HG02678 (cell line): ENCODE measurements at regions not wholly inside any gene's neighbourhood (a gene's known extent, or its start where the extent isn't known, plus 50 kb on each side); places are given as distances from the start of the nearest gene placed in this dataset.

Source experiments
- ATAC-seq: cut with Tn5 transposase; IDR thresholded peaks from one replicate; pipeline ENCODE4 v1.9.1; 2021; ENCODE audit warnings: mild to moderate bottlenecking, moderate library complexity; ENCODE audit not compliant: unreplicated experiment

- no peak for ATAC-seq
Measured at GRCh38 chr13:33945477-33945876, 127.5 kb downstream of the RFC3 start.

- ATAC-seq: no peak
Measured at GRCh38 chr13:33953203-33953602, 135.3 kb downstream of the RFC3 start.

- no peak for ATAC-seq
Measured at GRCh38 chr13:33953781-33954180, 135.8 kb downstream of the RFC3 start.

GRCh38 chr13:33956346-33956745 lies 138.4 kb downstream of the RFC3 start:
- no peak for ATAC-seq

- no peak for ATAC-seq
Measured at GRCh38 chr13:33957497-33957905, 139.6 kb downstream of the RFC3 start.

GRCh38 chr13:33958964-33959363 lies 141.0 kb downstream of the RFC3 start:
- peak; percentile 67 for ATAC-seq

DNA sequence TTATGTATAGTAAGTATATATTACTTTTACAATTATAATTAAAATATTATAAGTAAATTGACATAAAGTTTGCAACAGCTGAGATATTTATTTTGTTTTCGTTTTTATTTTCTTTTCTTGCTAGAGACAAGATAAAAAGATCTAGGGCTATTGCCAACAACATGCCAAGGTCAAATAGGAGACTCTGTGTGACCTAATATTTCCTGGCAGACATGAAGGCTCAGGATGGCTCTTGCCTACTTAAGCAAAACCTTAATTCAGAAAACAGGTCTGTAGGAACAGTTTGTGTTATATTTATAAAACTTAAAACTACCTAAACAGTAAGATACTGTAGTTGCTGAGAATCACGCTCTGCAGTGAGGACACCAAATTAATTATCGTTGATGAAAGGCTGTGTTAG lies 145.2 kb downstream of the RFC3 start:
- no peak for ATAC-seq

DNA sequence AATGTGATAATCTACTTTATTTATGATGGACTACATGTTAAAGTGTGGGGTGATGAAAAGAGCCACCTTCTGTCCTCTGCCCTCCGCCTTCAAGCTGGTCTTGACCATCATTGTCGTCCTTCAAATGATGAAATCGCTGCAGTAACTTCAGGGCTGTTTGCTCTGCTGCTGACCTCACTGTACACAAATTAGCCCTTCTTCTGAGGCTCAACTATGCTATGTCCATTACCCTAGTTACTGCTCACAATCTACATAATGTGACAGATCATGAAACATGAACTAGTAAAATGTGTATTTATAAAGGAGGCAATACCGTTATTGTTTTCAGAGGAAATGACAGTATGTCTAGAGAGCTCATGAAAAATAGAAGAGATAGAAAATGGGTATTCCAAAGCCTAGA lies 145.9 kb downstream of the RFC3 start:
- no peak for ATAC-seq

GRCh38 chr13:33968520-33969507 lies 150.9 kb downstream of the RFC3 start:
- ATAC-seq: no peak

DNA sequence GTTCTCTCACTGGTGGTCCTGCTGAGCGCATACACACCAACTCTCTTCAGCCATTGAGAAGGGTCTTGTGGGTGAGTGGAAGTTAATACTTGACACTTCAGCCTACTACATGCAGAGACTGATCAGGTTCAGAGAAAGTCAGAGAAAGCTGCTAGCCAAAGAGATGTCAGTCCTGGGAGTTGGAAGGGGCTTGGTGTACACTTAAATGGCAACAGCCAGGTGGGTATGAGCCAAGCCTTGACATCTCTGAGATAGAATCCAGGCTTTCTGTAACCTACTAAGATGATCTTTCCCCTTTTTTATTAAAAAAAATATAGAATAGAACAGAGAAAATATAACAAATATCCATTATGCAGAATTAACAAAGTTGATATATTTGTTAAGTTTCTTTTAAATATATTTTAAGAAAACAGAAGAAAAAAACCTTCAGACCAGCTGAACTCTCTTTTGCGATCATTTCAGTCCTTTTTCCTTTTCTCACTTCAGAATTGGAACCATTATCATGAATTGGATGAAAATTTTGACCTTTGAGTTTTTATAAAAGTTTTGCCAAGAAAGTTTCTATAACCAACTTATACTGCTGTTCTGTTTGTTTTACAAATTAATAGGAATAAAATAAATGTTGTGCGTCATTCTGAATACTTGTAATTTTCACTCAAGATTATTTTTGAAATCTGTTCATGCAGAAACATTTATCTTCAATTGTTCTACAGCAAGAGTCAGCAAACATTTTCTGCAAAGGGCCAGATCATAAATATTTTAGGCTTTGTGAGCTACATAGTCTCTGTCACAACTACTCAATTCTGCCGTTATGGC lies 153.0 kb downstream of the RFC3 start:
- no peak for ATAC-seq

- no peak for ATAC-seq
Measured at GRCh38 chr13:33971562-33971819, 153.5 kb downstream of the RFC3 start.

DNA sequence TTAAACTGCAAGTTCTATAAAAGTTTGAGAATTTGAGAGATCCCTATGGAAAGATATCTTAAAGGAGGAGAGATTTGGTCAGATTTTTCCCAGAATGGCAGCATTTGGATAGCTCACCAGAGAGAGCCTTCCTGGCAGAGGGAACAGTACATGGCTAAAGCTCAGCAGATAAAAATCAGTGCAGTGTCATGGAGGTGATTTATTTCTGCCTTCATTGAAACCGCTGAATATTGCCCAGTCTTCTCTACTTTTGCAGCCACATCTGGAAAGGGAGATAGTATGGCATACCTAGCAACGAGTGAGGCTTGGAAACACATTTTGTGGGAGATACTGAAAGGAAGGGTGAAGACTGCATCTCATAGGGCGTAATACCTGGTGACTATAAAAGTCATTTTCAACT lies 155.2 kb downstream of the RFC3 start:
- ATAC-seq: no peak

- ATAC-seq: no peak
Measured at GRCh38 chr13:33976965-33977364, 159.0 kb downstream of the RFC3 start.

DNA sequence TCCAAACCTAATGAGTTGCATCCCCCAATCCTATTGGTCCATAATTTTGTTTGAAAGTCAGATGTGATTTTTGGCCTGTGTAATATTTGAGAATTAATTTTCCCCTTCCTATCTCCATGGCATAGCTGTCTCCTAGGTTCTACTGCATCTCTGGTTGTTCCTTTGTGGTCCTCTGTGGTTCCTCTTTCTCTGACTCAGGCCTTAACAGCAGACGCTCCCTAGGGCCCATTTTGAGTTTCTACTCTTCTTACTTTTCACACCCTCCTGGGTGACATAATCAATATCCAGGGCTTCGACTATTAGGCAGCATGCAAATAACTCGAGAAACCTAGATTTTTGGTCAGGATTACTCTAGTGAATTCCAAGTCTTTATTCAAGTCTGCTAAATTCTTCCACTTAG lies 160.7 kb downstream of the RFC3 start:
- no peak for ATAC-seq

- ATAC-seq: no peak
Measured at GRCh38 chr13:33992881-33993336, 175.0 kb downstream of the RFC3 start.

DNA sequence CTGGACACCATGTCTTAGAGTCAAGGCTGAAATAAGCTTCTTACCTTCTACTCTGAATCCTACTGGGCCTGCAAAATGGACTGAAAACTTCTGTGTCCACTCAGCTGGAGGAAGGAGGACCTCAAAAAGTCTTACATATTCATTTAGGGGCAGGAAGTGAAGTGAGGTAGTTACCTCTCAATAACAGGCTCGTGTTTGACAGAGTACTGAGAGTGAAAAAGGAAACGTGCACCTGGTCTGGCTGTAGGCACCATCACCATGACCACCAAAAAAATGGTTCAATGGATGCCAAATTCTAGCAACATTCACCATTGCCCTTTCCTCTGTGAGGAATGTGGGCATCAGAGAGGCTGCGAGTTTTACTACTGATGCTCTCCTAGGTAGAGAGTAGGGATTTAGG lies 176.2 kb downstream of the RFC3 start:
- ATAC-seq: no peak

- no peak for ATAC-seq
Measured at GRCh38 chr13:33994826-33995502, 177.0 kb downstream of the RFC3 start.

DNA sequence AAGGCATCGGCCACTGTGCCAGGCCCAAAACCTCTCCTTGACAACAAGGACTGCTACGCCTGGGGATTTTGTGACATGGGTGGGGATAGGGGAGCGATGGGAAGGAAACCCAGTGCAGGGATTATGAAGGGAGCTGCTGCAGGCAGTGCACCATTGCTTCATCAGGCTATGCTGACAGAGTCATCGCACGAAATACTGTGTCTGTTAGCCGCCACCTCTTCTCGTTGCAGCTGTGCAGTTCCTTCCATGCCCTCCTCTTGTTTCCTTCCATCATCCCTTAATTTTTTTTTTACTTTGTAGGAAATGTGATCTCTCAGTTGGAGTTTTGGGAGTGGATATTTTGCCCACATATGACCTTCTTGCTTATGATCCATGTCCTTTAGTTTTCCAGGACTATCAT lies 178.7 kb downstream of the RFC3 start:
- no peak for ATAC-seq

DNA sequence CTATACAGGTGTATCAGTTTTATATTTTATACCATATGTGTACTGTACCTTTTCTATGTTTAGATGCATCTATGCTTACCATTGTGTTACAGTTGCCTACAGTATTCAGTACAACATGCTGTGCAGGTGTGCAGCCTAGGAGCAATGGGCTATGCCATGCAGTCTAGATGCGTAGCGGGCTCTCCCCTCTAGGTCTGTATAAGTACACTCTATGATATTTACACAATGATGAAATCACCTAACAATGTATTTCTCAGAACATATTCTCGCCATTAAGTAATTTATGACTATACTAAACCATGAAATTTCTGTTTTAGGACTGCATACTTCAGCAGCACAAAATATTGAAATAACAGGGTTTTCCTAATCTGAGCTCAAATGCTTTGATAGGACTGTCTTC lies 179.6 kb downstream of the RFC3 start:
- no peak for ATAC-seq

DNA sequence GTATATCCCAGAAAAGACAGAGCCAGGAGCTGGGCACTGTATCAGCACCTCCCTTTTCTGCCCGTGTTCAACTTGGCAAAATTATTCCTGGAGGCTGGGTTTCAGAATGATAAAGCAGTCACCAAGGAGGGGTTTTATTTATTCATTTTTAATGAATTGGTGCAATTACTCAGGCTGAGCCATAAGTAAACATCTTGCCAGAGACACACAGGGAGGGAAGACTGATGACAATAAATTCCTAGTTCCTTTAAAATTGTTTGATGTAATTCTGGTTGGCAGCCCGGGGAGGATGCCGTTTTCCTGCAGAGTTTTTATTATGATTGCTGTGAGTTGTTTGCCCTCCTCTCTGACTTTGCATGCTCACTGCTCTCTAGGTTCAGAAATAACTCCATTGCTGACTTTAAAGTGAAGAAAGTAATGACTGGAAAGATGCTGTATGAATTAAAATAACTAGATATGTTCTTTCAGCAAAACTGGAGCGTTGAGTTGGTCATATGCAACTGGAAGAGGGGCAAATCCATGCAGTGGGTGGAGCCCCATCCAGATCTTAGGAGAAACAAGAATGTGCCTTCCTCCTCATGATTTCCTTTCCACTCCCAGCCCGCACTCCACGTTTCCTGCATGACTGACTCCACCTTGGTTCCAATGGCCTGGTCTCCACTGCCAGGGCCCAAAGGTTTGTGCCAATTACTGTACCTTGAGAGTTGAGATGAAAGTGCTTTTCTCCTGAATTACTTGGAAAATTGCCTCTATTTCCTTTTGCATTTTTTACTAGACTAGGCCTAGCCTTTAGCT lies 182.1 kb downstream of the RFC3 start:
- ATAC-seq: no peak

DNA sequence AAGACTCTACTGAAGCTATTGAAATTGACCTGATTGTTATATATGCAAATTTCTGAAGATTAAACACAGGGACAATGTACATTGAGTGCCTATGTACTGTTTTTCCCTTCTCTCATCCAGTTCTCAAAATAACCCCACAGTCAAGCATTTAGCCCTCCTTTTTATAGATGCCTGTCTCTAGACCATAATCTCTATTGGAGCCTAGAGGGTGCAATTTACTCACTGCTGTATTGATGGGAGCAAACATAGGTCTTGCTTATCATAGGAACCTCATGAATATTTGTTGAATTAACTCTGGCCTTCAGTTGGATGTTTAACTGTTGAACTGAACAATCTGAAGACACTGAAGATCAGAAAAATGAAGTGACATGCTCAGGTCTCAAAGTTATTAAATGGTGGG lies 183.0 kb downstream of the RFC3 start:
- ATAC-seq: no peak
